Activated CD8-positive, alpha-beta T cell treated with anti-CD3 and anti-CD28 coated beads for 36 hours (primary cell): ENCODE measurements at regions not wholly inside any gene's neighbourhood (a gene's known extent, or its start where the extent isn't known, plus 50 kb on each side); places are given as distances from the start of the nearest gene placed in this dataset.

Experiments used
- ATAC-seq: fragments of 200-7000 bp; cut with Tn5 transposase; one replicate; pipeline ENCODE4 v1.10.0; 2021; ENCODE audit warnings: mild to moderate bottlenecking, moderate library complexity
- CTCF ChIA-PET: fragments of 350-600 bp; sonication (Branson Sonifier 250); formaldehyde crosslinking; loops from one replicate; lab custom pipeline; 2021; ENCODE audit warnings: antibody characterized with exemption; lab: Charles Lee
- POLR2A ChIA-PET: fragments of 350-600 bp; sonication (Branson Sonifier 250); formaldehyde crosslinking; loops from one replicate; lab custom pipeline; 2021; ENCODE audit warnings: antibody characterized with exemption; lab: Charles Lee
- DNase-seq: peaks from one replicate; pipeline ENCODE4 v3.0.0-alpha.2; 2020
- H3K27ac Mint-ChIP-seq: one replicate; pipeline ENCODE4 v1.8.0; 2021; ENCODE audit warnings: mild to moderate bottlenecking, mixed read lengths
- H3K27me3 Mint-ChIP-seq: one replicate; pipeline ENCODE4 v1.8.0; 2021; ENCODE audit warnings: mixed read lengths
- H3K36me3 Mint-ChIP-seq: one replicate; pipeline ENCODE4 v1.8.0; 2021; ENCODE audit warnings: low read depth, mixed read lengths
- H3K4me1 Mint-ChIP-seq: one replicate; pipeline ENCODE4 v1.8.0; 2021; ENCODE audit warnings: low read depth, mixed read lengths
- H3K4me3 Mint-ChIP-seq: one replicate; pipeline ENCODE4 v1.8.0; 2021; ENCODE audit warnings: mild to moderate bottlenecking, moderate library complexity, mixed read lengths
- H3K9me3 Mint-ChIP-seq: one replicate; pipeline ENCODE4 v1.8.0; 2021; ENCODE audit warnings: mixed read lengths
- intact Hi-C: fragments of 100-400 bp; cut with micrococcal nuclease; formaldehyde crosslinking; loops from one replicate; pipeline ENCODE4 v1.10.0; 2022
- TF ChIP-seq, protein P1 (sequence below): fragments of 200-600 bp; IDR thresholded peaks from one replicate; pipeline ENCODE4 v1.8.0; 2022; ENCODE audit warnings: antibody characterized with exemption, mild to moderate bottlenecking

GRCh38 chr18:57975805-57976204 lies 68.2 kb upstream of the NEDD4L start:
- intact Hi-C loops: no loop called here
- Mint-ChIP-seq H3K9me3 (no peaks in the 10 kb centered on the region), H3K27me3 (peaks cover 8% of the 10 kb centered on the region), H3K4me3 (no peak overlapping the region), H3K36me3 (no peaks in the 10 kb centered on the region), H3K27ac (no peak overlapping the region), H3K4me1 (no peaks in the 10 kb centered on the region)
- DNase-seq (no peak), ATAC-seq (peak; percentile 39)
- TF ChIP-seq, protein P1, sequence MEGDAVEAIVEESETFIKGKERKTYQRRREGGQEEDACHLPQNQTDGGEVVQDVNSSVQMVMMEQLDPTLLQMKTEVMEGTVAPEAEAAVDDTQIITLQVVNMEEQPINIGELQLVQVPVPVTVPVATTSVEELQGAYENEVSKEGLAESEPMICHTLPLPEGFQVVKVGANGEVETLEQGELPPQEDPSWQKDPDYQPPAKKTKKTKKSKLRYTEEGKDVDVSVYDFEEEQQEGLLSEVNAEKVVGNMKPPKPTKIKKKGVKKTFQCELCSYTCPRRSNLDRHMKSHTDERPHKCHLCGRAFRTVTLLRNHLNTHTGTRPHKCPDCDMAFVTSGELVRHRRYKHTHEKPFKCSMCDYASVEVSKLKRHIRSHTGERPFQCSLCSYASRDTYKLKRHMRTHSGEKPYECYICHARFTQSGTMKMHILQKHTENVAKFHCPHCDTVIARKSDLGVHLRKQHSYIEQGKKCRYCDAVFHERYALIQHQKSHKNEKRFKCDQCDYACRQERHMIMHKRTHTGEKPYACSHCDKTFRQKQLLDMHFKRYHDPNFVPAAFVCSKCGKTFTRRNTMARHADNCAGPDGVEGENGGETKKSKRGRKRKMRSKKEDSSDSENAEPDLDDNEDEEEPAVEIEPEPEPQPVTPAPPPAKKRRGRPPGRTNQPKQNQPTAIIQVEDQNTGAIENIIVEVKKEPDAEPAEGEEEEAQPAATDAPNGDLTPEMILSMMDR: no peak
- CTCF ChIA-PET: interaction anchor here (0.8 to 1.4 kb wide), 3 partner anchors 10 to 146 kb away, joined by 3 to 4 read pairs (median 3); no protein-coding TSS in a partner anchor
- POLR2A ChIA-PET: no interaction called here

GRCh38 chr18:57974585-57975265 lies 69.3 kb upstream of the NEDD4L start:
- Mint-ChIP-seq H3K27ac (no peak overlapping the region), H3K27me3 (peaks cover 12% of the 10 kb centered on the region), H3K36me3 (no peaks in the 10 kb centered on the region), H3K4me3 (no peak overlapping the region), H3K4me1 (peaks cover 6% of the 10 kb centered on the region), H3K9me3 (no peaks in the 10 kb centered on the region)
- TF ChIP-seq, protein P1: no peak
- ATAC-seq (no peak), DNase-seq (no peak)
- ChIA-PET CTCF (interaction anchor here (1.4 kb wide), 1 partner anchor 93 kb away, joined by 4 read pairs; no protein-coding TSS in a partner anchor), POLR2A (no interaction called here)
- intact Hi-C loops: no loop called here

DNA sequence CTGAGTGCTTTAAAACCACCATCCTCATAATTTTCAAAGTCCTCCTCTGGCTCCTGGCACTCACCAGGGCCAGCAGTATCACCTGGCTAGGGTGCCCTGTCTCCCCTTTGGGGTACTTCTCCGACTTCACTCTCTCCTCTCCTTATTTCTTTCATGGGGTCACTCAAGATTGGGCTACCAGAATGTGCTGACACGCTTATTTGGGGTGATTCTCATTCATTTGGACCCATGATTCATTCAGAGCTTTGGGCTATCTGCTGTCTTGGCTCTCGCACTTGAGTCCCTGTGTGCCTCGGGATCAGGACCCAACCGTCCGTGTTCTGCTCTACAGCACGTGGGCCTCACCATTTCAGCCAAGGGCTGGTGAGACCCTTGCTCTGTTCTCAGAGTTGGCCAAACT lies 70.1 kb upstream of the NEDD4L start:
- no peak for ATAC-seq
- Mint-ChIP-seq H3K9me3 (no peaks in the 10 kb centered on the region), H3K4me3 (no peak overlapping the region), H3K4me1 (peaks cover 7% of the 10 kb centered on the region), H3K27ac (no peak overlapping the region), H3K27me3 (peaks cover 13% of the 10 kb centered on the region), H3K36me3 (no peaks in the 10 kb centered on the region)
- ChIA-PET POLR2A (interaction anchor here (0.6 kb wide), 1 partner anchor 105 kb away, joined by 3 read pairs; no protein-coding TSS in a partner anchor), CTCF (interaction anchor here (1.0 kb wide), 1 partner anchor 207 kb away, joined by 3 read pairs; no protein-coding TSS in a partner anchor)
- intact Hi-C loops: no loop called here
- TF ChIP-seq, protein P1: no peak
- DNase-seq: no peak

GRCh38 chr18:57970356-57971095 lies 73.5 kb upstream of the NEDD4L start:
- Mint-ChIP-seq H3K27me3 (peaks cover 7% of the 10 kb centered on the region), H3K27ac (no peak overlapping the region), H3K9me3 (no peaks in the 10 kb centered on the region), H3K4me3 (no peak overlapping the region), H3K4me1 (peaks cover 7% of the 10 kb centered on the region), H3K36me3 (no peaks in the 10 kb centered on the region)
- POLR2A ChIA-PET: no interaction called here
- CTCF ChIA-PET: interaction anchor here (0.8 kb wide), 1 partner anchor 151 kb away, joined by 3 read pairs; no protein-coding TSS in a partner anchor
- DNase-seq: peak; percentile 18
- TF ChIP-seq, protein P1: no peak
- intact Hi-C loops: no loop called here
- no peak for ATAC-seq

DNA sequence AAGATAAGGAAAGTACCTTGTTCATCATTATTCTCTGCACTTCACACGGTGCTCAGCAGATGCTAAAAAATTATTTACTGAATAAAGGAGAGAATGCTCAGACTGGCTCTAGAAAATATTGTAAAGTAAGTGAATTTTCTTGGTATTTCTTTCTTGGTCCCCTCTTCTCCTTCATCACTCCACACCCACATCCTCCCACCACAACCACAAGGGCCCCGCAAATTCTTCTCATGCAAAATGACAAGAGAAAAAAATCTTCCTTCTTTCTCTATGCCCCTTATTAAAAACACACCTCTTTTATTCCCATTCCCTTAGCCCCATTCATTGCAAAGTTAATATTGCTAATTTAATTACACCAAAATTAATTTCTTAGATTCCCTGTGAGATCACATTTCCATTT lies 74.2 kb upstream of the NEDD4L start:
- no peak for ATAC-seq
- TF ChIP-seq, protein P1: no peak
- peaks cover 7% of the 10 kb centered on the region for H3K27me3 Mint-ChIP-seq
- H3K4me1 Mint-ChIP-seq: peaks cover 7% of the 10 kb centered on the region
- H3K36me3 Mint-ChIP-seq: no peaks in the 10 kb centered on the region
- H3K9me3 Mint-ChIP-seq: no peaks in the 10 kb centered on the region
- ChIA-PET CTCF (no interaction called here), POLR2A (no interaction called here)
- intact Hi-C loops: no loop called here
- no peak for DNase-seq
- no peak overlapping the region for H3K4me3 Mint-ChIP-seq
- H3K27ac Mint-ChIP-seq: no peak overlapping the region
